Thyroid gland (tissue), 4 donors: ENCODE measurements at regions not wholly inside any gene's neighbourhood (a gene's known extent, or its start where the extent isn't known, plus 50 kb on each side); places are given as distances from the start of the nearest gene placed in this dataset.

ENCODE experiments used
- DNase-seq, 2 donors: peaks; one replicate each; pipeline ENCODE4 v3.0.0-alpha.2; 2019
- H3K27ac ChIP-seq, 3 donors: fragments of 200-600 bp; sonication (generic); 1 replicate in 2 of 3; 2 replicates in 1 of 3; pipeline ENCODE4 v1.5.1; 2016 to 2019; ENCODE audit warnings: mild to moderate bottlenecking in 1 of 3, moderate library complexity in 1 of 3
- H3K27me3 ChIP-seq: fragments of 200-600 bp; sonication (generic); one replicate; pipeline ENCODE4 v1.5.1; 2019
- H3K36me3 ChIP-seq, 2 donors: fragments of 200-600 bp; sonication (generic); one replicate each; pipeline ENCODE4 v1.5.1; 2016 to 2019
- H3K4me1 ChIP-seq, 2 donors: fragments of 200-600 bp; sonication (generic); one replicate each; pipeline ENCODE4 v1.5.1; 2017 to 2019
- H3K4me3 ChIP-seq, 3 donors: fragments of 200-600 bp; sonication (generic); replicated peaks in 1 of 3; 1 replicate in 2 of 3; 2 replicates in 1 of 3; pipeline ENCODE4 v1.5.1; 2016; ENCODE audit warnings: mild to moderate bottlenecking in 1 of 3
- H3K9me3 ChIP-seq: fragments of 200-600 bp; sonication (generic); one replicate; pipeline ENCODE4 v1.5.1; 2017
- POLR2A ChIP-seq, 2 donors: fragments of 450-650 bp; IDR thresholded peaks; one replicate each; pipeline ENCODE4 v1.6.1; 2017; ENCODE audit warnings: antibody characterized with exemption in 2 of 2, mild to moderate bottlenecking in 2 of 2, moderate library complexity in 1 of 2
- WGBS, 2 donors: methylation state at CpG; one replicate each; pipeline ENCODE4 v1.1.5; 2017; 5-methylcytosine and 5-hydroxymethylcytosine counted together
- intact Hi-C: fragments of 100-400 bp; cut with DNase I; formaldehyde crosslinking; loops from one replicate; pipeline ENCODE4 v1.15.1; 2023
- TF ChIP-seq, protein P1 (sequence below), 6 experiments: fragments of 200-600 bp in 3 of 6; fragments of 450-650 bp in 3 of 6; sonication (generic) in 3 of 6; IDR thresholded peaks; one replicate each; pipeline ENCODE4 v1.5.1; 2016 to 2019; ENCODE audit warnings: antibody characterized with exemption in 6 of 6, mild to moderate bottlenecking in 2 of 6, inconsistent platforms in 1 of 6, moderate library complexity in 1 of 6

- TF ChIP-seq, protein P1, sequence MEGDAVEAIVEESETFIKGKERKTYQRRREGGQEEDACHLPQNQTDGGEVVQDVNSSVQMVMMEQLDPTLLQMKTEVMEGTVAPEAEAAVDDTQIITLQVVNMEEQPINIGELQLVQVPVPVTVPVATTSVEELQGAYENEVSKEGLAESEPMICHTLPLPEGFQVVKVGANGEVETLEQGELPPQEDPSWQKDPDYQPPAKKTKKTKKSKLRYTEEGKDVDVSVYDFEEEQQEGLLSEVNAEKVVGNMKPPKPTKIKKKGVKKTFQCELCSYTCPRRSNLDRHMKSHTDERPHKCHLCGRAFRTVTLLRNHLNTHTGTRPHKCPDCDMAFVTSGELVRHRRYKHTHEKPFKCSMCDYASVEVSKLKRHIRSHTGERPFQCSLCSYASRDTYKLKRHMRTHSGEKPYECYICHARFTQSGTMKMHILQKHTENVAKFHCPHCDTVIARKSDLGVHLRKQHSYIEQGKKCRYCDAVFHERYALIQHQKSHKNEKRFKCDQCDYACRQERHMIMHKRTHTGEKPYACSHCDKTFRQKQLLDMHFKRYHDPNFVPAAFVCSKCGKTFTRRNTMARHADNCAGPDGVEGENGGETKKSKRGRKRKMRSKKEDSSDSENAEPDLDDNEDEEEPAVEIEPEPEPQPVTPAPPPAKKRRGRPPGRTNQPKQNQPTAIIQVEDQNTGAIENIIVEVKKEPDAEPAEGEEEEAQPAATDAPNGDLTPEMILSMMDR (IDR thresholded peaks at IDR 0.05) = no peak
- TF ChIP-seq POLR2A (IDR thresholded peaks at IDR 0.05) = no peak
- WGBS, 2 donors = 81% methylated on average over 1 of the region's 1 CpG
- intact Hi-C loops = no loop called here
- DNase-seq = no peak
- H3K4me3 ChIP-seq = no peak overlapping the region
- no peaks in the 10 kb centered on the region for H3K27me3 ChIP-seq
- H3K4me1 ChIP-seq = no peaks in the 10 kb centered on the region
- no peaks in the 10 kb centered on the region for H3K9me3 ChIP-seq
- H3K27ac ChIP-seq = no peak overlapping the region
- no peaks in the 10 kb centered on the region for H3K36me3 ChIP-seq
Observed at GRCh38 chr1:88052167-88052566, 631.9 kb upstream of the PKN2 start.

DNA sequence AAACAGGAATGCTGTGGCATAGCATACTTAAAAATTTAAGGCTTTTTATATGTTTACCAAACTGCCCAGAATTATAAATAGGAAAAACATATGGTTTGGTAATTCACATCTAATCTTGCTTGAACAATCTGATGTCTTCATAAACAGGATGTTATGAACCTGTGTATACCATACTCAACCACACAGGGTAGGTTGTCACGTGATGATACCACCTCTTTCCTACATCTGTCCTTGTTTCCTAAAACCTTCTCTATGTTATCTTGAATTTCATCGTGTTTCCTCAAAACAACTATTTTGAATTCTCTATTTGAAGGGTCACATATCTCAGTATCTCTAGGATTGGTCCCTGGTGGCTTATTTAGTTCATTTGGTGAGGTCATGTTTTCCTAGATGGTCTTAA lies 631.0 kb upstream of the PKN2 start:
- Histone ChIP-seq H3K27ac (no peak overlapping the region), H3K27me3 (no peaks in the 10 kb centered on the region), H3K9me3 (no peaks in the 10 kb centered on the region), H3K4me3 (no peak overlapping the region), H3K36me3 (no peaks in the 10 kb centered on the region), H3K4me1 (no peaks in the 10 kb centered on the region)
- intact Hi-C loops = no loop called here
- 91 to 94% methylated on average over 2 of the region's 2 CpGs for WGBS, 2 donors
- no peak for DNase-seq
- TF ChIP-seq, protein P1 (IDR thresholded peaks at IDR 0.05) = no peak
- TF ChIP-seq POLR2A (IDR thresholded peaks at IDR 0.05) = no peak

DNA sequence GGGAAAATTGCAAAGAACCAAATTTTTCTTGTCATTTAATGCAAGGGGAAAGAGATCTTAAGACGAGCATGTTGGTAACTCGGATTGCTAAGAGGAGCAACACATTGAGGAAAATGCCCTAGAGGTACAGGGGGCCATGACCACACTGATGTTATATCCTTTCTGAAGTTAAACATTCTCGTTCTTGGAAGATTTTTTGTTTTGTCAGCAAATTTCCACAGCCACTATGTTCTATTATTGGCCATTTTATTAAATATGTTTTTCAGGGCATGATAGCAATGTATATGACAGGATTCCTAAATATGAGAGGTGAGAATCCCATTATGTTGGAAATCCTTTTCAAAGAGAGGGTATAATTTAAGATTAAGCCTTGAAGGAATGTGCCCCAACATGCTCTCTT lies 627.2 kb upstream of the PKN2 start:
- Histone ChIP-seq H3K4me1 (peaks cover 9 to 12% of the 10 kb centered on the region in 2 donors), H3K27me3 (no peaks in the 10 kb centered on the region), H3K36me3 (no peaks in the 10 kb centered on the region), H3K27ac (no peak overlapping the region), H3K4me3 (no peak overlapping the region), H3K9me3 (no peaks in the 10 kb centered on the region)
- WGBS, 2 donors = 87 to 89% methylated on average over 3 of the region's 3 CpGs
- intact Hi-C loops = no loop called here
- no peak for DNase-seq
- TF ChIP-seq, protein P1 (IDR thresholded peaks at IDR 0.05) = no peak
- no peak for TF ChIP-seq POLR2A (IDR thresholded peaks at IDR 0.05)

- Histone ChIP-seq H3K27me3 (no peaks in the 10 kb centered on the region), H3K36me3 (no peaks in the 10 kb centered on the region), H3K27ac (no peak overlapping the region), H3K4me3 (no peak overlapping the region), H3K4me1 (peaks cover 9 to 12% of the 10 kb centered on the region in 2 donors), H3K9me3 (no peaks in the 10 kb centered on the region)
- TF ChIP-seq POLR2A (IDR thresholded peaks at IDR 0.05) = no peak
- TF ChIP-seq, protein P1 (IDR thresholded peaks at IDR 0.05) = no peak
- no peak for DNase-seq
- intact Hi-C loops = no loop called here
- 75 to 83% methylated on average over 2 of the region's 2 CpGs for WGBS, 2 donors
Observed at GRCh38 chr1:88058205-88058604, 625.9 kb upstream of the PKN2 start.

- TF ChIP-seq, protein P1 (IDR thresholded peaks at IDR 0.05) = no peak
- no peak for TF ChIP-seq POLR2A (IDR thresholded peaks at IDR 0.05)
- no peak for DNase-seq
- Histone ChIP-seq H3K36me3 (no peaks in the 10 kb centered on the region), H3K4me3 (no peak overlapping the region), H3K4me1 (peaks cover 9 to 12% of the 10 kb centered on the region in 2 donors), H3K27me3 (no peaks in the 10 kb centered on the region), H3K9me3 (no peaks in the 10 kb centered on the region), H3K27ac (peak overlapping the region in 1 of 3 donors; percentile 14)
- intact Hi-C loops = no loop called here
- 40 to 42% methylated on average over 1 of the region's 1 CpG for WGBS, 2 donors
Observed at GRCh38 chr1:88060112-88060673, 623.9 kb upstream of the PKN2 start.
